K562 (cell line): ENCODE measurements at regions not wholly inside any gene's neighbourhood (a gene's known extent, or its start where the extent isn't known, plus 50 kb on each side); places are given as distances from the start of the nearest gene placed in this dataset.

Experiments
- ATAC-seq: fragments of 200-7000 bp; cut with Tn5 transposase; 3 replicates; pipeline ENCODE4 v1.9.1; 2020; ENCODE audit warnings: moderate library complexity
- BruUV-seq: library from RNA; stranded (reverse); fragments of 400-500 nt; replicated peaks from 2 replicates; lab custom pipeline; 2021; lab: Mats Ljungman, UMichigan
- CTCF ChIA-PET: fragments of 300-600 bp; formaldehyde crosslinking; extraction: SDS; loops from one replicate; lab custom pipeline; 2021; ENCODE audit warnings: low intra/inter-chr PET ratio; lab: Yijun Ruan, JAX
- POLR2A ChIA-PET: fragments of 300-600, 350-650 bp; sonication (Branson Sonifier 250); formaldehyde crosslinking; extraction: SDS; loops from one replicate; lab custom pipeline; 2021; ENCODE audit warnings: antibody characterized with exemption, inconsistent platforms; lab: Yijun Ruan, JAX
- DNase-seq, 4 experiments: peaks; one replicate each; pipeline versions ENCODE4 v3.0.0 to v3.0.0-alpha.2; 2011 to 2018; ENCODE audit warnings: low spot score in 3 of 4, mixed read lengths in 3 of 4; ENCODE audit errors: extremely low read depth in 1 of 4
- FAIRE-seq: peaks from 2 replicates; lab custom pipeline; 2011; peaks lifted over from hg19 to GRCh38; lab: Jason Lieb, UNC
- H2AFZ ChIP-seq: 2 replicates; pipeline ENCODE4 v1.6.0; 2011; ENCODE audit warnings: low read depth, low read length, control low read depth, inconsistent platforms
- H3K27ac ChIP-seq: fragments of 200-600 bp; 3 replicates; pipeline ENCODE4 v1.8.0; 2011; ENCODE audit warnings: low read depth, mild to moderate bottlenecking, control low read depth, inconsistent platforms, low read length, moderate library complexity, mixed read lengths; ENCODE audit errors: extremely low read depth
- H3K27me3 ChIP-seq, 2 experiments: fragments of 300-600 bp in 1 of 2; 2 replicates in 1 of 2; 3 replicates in 1 of 2; pipeline versions ENCODE4 v1.6.0 to v1.8.0; 2011; ENCODE audit warnings: inconsistent platforms in 2 of 2, low read length in 2 of 2, mild to moderate bottlenecking in 1 of 2, mixed read lengths in 1 of 2, moderate library complexity in 1 of 2; ENCODE audit not compliant: control insufficient read depth in 2 of 2, insufficient read depth in 2 of 2
- H3K36me3 ChIP-seq: fragments of 300-600 bp; 3 replicates; pipeline ENCODE4 v1.8.0; 2011; ENCODE audit warnings: mild to moderate bottlenecking, low read length, inconsistent platforms; ENCODE audit not compliant: control insufficient read depth, insufficient read depth
- H3K4me1 ChIP-seq, 2 experiments: fragments of 200-600 bp in 1 of 2; replicated peaks in 1 of 2; 2 replicates in 1 of 2; 3 replicates in 1 of 2; pipeline versions ENCODE4 v1.5.1 to v1.8.0; 2011; ENCODE audit warnings: inconsistent platforms in 2 of 2, low read length in 2 of 2, mild to moderate bottlenecking in 1 of 2, mixed read lengths in 1 of 2, moderate library complexity in 1 of 2; ENCODE audit not compliant: control insufficient read depth in 2 of 2, insufficient read depth in 2 of 2
- H3K4me2 ChIP-seq: 2 replicates; pipeline ENCODE4 v1.6.1; 2011; ENCODE audit warnings: low read length, control low read depth, inconsistent platforms, mixed read lengths; ENCODE audit not compliant: insufficient read depth
- H3K4me3 ChIP-seq: fragments of 200-600 bp; sonication (generic), shearing (Covaris generic); 2 replicates; pipeline ENCODE4 v1.5.1; 2016; ENCODE audit warnings: control low read depth, inconsistent platforms
- H3K79me2 ChIP-seq: fragments of 200-600 bp; 3 replicates; pipeline ENCODE4 v1.8.0; 2011; ENCODE audit warnings: low read length, inconsistent platforms; ENCODE audit not compliant: control insufficient read depth, insufficient read depth
- H3K9ac ChIP-seq, 2 experiments: 2 replicates each; pipeline versions ENCODE4 v1.6.0 to v1.6.1; 2011; ENCODE audit warnings: low read depth in 2 of 2, low read length in 2 of 2, control low read depth in 1 of 2, inconsistent platforms in 1 of 2, mild to moderate bottlenecking in 1 of 2, mixed read lengths in 1 of 2; ENCODE audit not compliant: insufficient read depth in 1 of 2
- H3K9me1 ChIP-seq: one replicate; pipeline ENCODE4 v1.6.0; 2011; ENCODE audit warnings: inconsistent platforms, mild to moderate bottlenecking, low read length, moderate library complexity; ENCODE audit not compliant: control insufficient read depth, insufficient read depth
- H3K9me3 ChIP-seq: replicated peaks from 2 replicates; pipeline ENCODE4 v1.5.1; 2011; ENCODE audit warnings: low read depth, low read length, inconsistent platforms; ENCODE audit not compliant: control insufficient read depth, insufficient read depth
- H4K20me1 ChIP-seq: replicated peaks from 2 replicates; pipeline ENCODE4 v1.6.1; 2011; ENCODE audit warnings: low read length, inconsistent platforms, mixed read lengths; ENCODE audit not compliant: control insufficient read depth, insufficient read depth
- ARID1B ChIP-seq: fragments of 450-650 bp; IDR thresholded peaks from 2 replicates; pipeline ENCODE4 v1.6.1; 2016; ENCODE audit warnings: antibody characterized with exemption, mild to moderate bottlenecking, inconsistent platforms
- ARID2 ChIP-seq: fragments of 450-650 bp; IDR thresholded peaks from 2 replicates; pipeline ENCODE4 v1.6.1; 2017; ENCODE audit warnings: antibody characterized with exemption, mild to moderate bottlenecking
- FOXA3 ChIP-seq, 2 experiments: fragments of 450-650 bp in 1 of 2; sonication (generic) in 1 of 2; formaldehyde crosslinking; IDR thresholded peaks in 1 of 2; conservative IDR thresholded peaks in 1 of 2; 2 replicates each; pipeline versions ENCODE4 v1.4.0 to v1.8.0; 2020 to 2022; ENCODE audit warnings: mild to moderate bottlenecking in 2 of 2, missing genetic modification reagents in 1 of 2
- FOXK2 ChIP-seq, 2 experiments: fragments of 450-650 bp; IDR thresholded peaks in 1 of 2; conservative IDR thresholded peaks in 1 of 2; 2 replicates each; pipeline ENCODE4 v1.6.1; 2016; ENCODE audit warnings: low read depth in 2 of 2, mild to moderate bottlenecking in 1 of 2
- HMBOX1 ChIP-seq: sonication (generic); IDR thresholded peaks from 2 replicates; pipeline ENCODE4 v1.6.1; 2016
- MCM2 ChIP-seq: fragments of 450-650 bp; IDR thresholded peaks from 2 replicates; pipeline ENCODE4 v1.6.1; 2017; ENCODE audit warnings: low read depth, mild to moderate bottlenecking
- NCOA1 ChIP-seq: fragments of 450-650 bp; IDR thresholded peaks from 2 replicates; pipeline ENCODE4 v1.6.1; 2016; ENCODE audit warnings: low read depth
- PML ChIP-seq: IDR thresholded peaks from 2 replicates; pipeline ENCODE4 v1.6.1; 2012; ENCODE audit warnings: low read length, inconsistent platforms
- SRSF1 ChIP-seq: fragments of 200-400 bp; formaldehyde crosslinking; IDR thresholded peaks from 2 replicates; pipeline ENCODE4 v1.6.1; 2017; ENCODE audit warnings: mild to moderate bottlenecking, low read depth, low read length, moderate library complexity
- SRSF7 ChIP-seq: fragments of 200-400 bp; formaldehyde crosslinking; optimal IDR thresholded peaks from 2 replicates; pipeline ENCODE3; 2017; ENCODE audit warnings: mild to moderate bottlenecking, low read depth, low read length
- TRIM24 ChIP-seq, 2 experiments: fragments of 450-650 bp; IDR thresholded peaks; 2 replicates each; pipeline ENCODE4 v1.6.1; 2016
- U2AF1 ChIP-seq: fragments of 200-400 bp; formaldehyde crosslinking; optimal IDR thresholded peaks from 2 replicates; pipeline ENCODE3; 2017; ENCODE audit warnings: mild to moderate bottlenecking, low read depth, low read length, moderate library complexity
- ZNF184 ChIP-seq: sonication (generic); formaldehyde crosslinking; IDR thresholded peaks from 2 replicates; pipeline ENCODE4 v1.5.0; 2020; ENCODE audit warnings: missing genetic modification reagents
- ZNF398 ChIP-seq: fragments of 250-450 bp; sonication (Bioruptor Pico); IDR thresholded peaks from 2 replicates; pipeline ENCODE4 v1.8.0; 2021; ENCODE audit warnings: moderate library complexity, mild to moderate bottlenecking, inconsistent platforms
- ZNF668 ChIP-seq: fragments of 250-450 bp; sonication (Bioruptor Pico); IDR thresholded peaks from 2 replicates; pipeline ENCODE4 v1.8.0; 2022; ENCODE audit warnings: mild to moderate bottlenecking, inconsistent platforms
- WGBS: fragments of 100-300 bp; shearing (Covaris generic); methylation state at CpG from one replicate; pipeline ENCODE4 v1.1.6; 2016; ENCODE audit warnings: low coverage, mixed read lengths; ENCODE audit not compliant: insufficient coverage; ENCODE audit errors: missing lambda C conversion rate; 5-methylcytosine and 5-hydroxymethylcytosine counted together
- in situ Hi-C: fragments of 300-500 bp; cut with MboI; formaldehyde crosslinking; loops from 4 replicates; pipeline ENCODE4 v1.15.0; 2018; ENCODE audit warnings: inconsistent platforms, mixed read lengths
- intact Hi-C: fragments of 100-400 bp; cut with micrococcal nuclease; formaldehyde crosslinking; loops from 2 replicates; pipeline ENCODE4 v1.14.2; 2022

GRCh38 chr9:1320051-1320557 is 269.9 kb downstream of the DMRT2 start:
- no peak for ATAC-seq
- FAIRE-seq: no peak
- TF ChIP-seq SRSF1: no peak
- TF ChIP-seq FOXA3 (CRISPR knock-in tag; conservative IDR thresholded peaks at IDR 0.05 in 1 of 2, IDR thresholded peaks at IDR 0.05 in 1 of 2): no peak
- no peak for TF ChIP-seq ZNF668 (CRISPR knock-in tag)
- H3K4me2 ChIP-seq: no peak overlapping the region
- H3K4me3 ChIP-seq: no peak overlapping the region
- H3K27ac ChIP-seq: no peak overlapping the region
- H4K20me1 ChIP-seq: no peaks in the 10 kb centered on the region
- H3K36me3 ChIP-seq: no peaks in the 10 kb centered on the region
- H3K27me3 ChIP-seq: no peaks in the 10 kb centered on the region
- no peaks in the 10 kb centered on the region for H3K4me1 ChIP-seq
- WGBS: 0% methylated on average over 4 of the region's 5 CpGs
- in situ Hi-C loops: no loop called here
- no peak for DNase-seq
- ChIA-PET CTCF (no interaction called here), POLR2A (no interaction called here)
- H3K9me3 ChIP-seq: no peaks in the 10 kb centered on the region
- H3K9me1 ChIP-seq: no peaks in the 10 kb centered on the region
- H3K9ac ChIP-seq: no peak overlapping the region
- no TSS peak for BruUV-seq
- no peaks in the 10 kb centered on the region for H3K79me2 ChIP-seq
- no peak overlapping the region for H2AFZ ChIP-seq
- intact Hi-C loops: no loop called here

- no peak overlapping the region for H3K27ac ChIP-seq
- ChIA-PET POLR2A (no interaction called here), CTCF (no interaction called here)
- ATAC-seq: no peak
- H3K79me2 ChIP-seq: no peaks in the 10 kb centered on the region
- no peak for FAIRE-seq
- H3K4me2 ChIP-seq: no peak overlapping the region
- DNase-seq: no peak
- H3K36me3 ChIP-seq: no peaks in the 10 kb centered on the region
- H4K20me1 ChIP-seq: no peaks in the 10 kb centered on the region
- H2AFZ ChIP-seq: no peak overlapping the region
- H3K4me1 ChIP-seq: no peaks in the 10 kb centered on the region
- in situ Hi-C loops (no loop called here), intact Hi-C loops (no loop called here)
- no peak overlapping the region for H3K4me3 ChIP-seq
- H3K9me1 ChIP-seq: no peaks in the 10 kb centered on the region
- no TSS peak for BruUV-seq
- H3K9ac ChIP-seq: no peak overlapping the region
- no peaks in the 10 kb centered on the region for H3K9me3 ChIP-seq
- no peaks in the 10 kb centered on the region for H3K27me3 ChIP-seq
- 0% methylated on average over 7 of the region's 7 CpGs for whole genome bisulfite sequencing
- no peak for TF ChIP-seq HMBOX1
- no peak for TF ChIP-seq MCM2
- no peak for TF ChIP-seq FOXK2 (conservative IDR thresholded peaks at IDR 0.05 in 1 of 2, IDR thresholded peaks at IDR 0.05 in 1 of 2; ENCODE audit: low read depth in 2 of 2)
- TF ChIP-seq NCOA1: no peak
- no peak for TF ChIP-seq TRIM24 (IDR thresholded peaks at IDR 0.05)
- TF ChIP-seq FOXA3 (CRISPR knock-in tag; conservative IDR thresholded peaks at IDR 0.05 in 1 of 2, IDR thresholded peaks at IDR 0.05 in 1 of 2): no peak
- TF ChIP-seq SRSF7: no peak
- TF ChIP-seq ARID1B: no peak
- no peak for TF ChIP-seq U2AF1
- TF ChIP-seq ZNF184 (CRISPR knock-in tag): no peak
- TF ChIP-seq PML: no peak
- TF ChIP-seq ZNF398: no peak
- TF ChIP-seq ARID2: no peak
These were observed 270.5 kb downstream of the DMRT2 start for GRCh38 chr9:1320607-1321195.
